ENCODE measurements at regions not wholly inside any gene's neighbourhood (a gene's known extent, or its start where the extent isn't known, plus 50 kb on each side); places are given as distances from the start of the nearest gene placed in this dataset.

GRCh38 chr18:77666613-77667012 is 417.0 kb downstream of the GALR1 start:
- TF ChIP-seq POLR2A (IDR thresholded peaks at IDR 0.05; ENCODE audit: low read length), result no peak
- TF ChIP-seq GATA1 (IDR thresholded peaks at IDR 0.05; ENCODE audit: low read depth, low read length), result no peak

Data from erythroblast (primary cell).